Hepatocyte (in vitro differentiated cells): ENCODE measurements at regions not wholly inside any gene's neighbourhood (a gene's known extent, or its start where the extent isn't known, plus 50 kb on each side); places are given as distances from the start of the nearest gene placed in this dataset.

Experiments used
- EZH2 ChIP-seq: fragments of 200-600 bp; sonication (generic); IDR thresholded peaks from 2 replicates; pipeline ENCODE4 v1.6.1; 2016; ENCODE audit warnings: antibody characterized with exemption, mild to moderate bottlenecking, borderline replicate concordance
- EZH2phosphoT487 ChIP-seq: fragments of 200-600 bp; sonication (generic); IDR thresholded peaks from one replicate; pipeline ENCODE4 v1.6.1; 2018; ENCODE audit warnings: antibody characterized with exemption, mild to moderate bottlenecking, low read depth, moderate library complexity; ENCODE audit not compliant: unreplicated experiment, severe bottlenecking
- TF ChIP-seq, protein P1 (sequence below): fragments of 200-600 bp; sonication (generic); IDR thresholded peaks from 2 replicates; pipeline ENCODE4 v1.5.1; 2016; ENCODE audit warnings: antibody characterized with exemption, mild to moderate bottlenecking; ENCODE audit not compliant: poor library complexity

DNA sequence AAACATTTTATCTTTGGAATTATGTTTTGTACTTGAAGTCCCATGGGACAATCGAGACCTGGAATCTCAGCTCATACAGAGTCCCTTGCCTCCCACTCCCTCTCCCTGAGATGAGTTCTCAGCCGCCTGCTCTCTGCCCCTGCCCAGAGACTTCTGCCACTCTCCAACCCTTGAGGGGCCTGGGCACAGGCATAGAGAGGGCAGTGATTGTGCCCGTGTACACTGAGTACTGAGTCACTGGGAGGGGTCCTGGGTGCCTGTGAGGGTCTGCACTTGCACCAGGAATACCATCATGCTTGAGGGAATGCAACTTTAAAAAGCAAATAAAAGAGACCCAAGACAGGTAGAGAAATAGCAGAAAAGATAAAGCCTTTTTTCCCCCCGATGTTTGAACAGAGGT lies 453.8 kb upstream of the HS3ST5 start:
- TF ChIP-seq, protein P1, sequence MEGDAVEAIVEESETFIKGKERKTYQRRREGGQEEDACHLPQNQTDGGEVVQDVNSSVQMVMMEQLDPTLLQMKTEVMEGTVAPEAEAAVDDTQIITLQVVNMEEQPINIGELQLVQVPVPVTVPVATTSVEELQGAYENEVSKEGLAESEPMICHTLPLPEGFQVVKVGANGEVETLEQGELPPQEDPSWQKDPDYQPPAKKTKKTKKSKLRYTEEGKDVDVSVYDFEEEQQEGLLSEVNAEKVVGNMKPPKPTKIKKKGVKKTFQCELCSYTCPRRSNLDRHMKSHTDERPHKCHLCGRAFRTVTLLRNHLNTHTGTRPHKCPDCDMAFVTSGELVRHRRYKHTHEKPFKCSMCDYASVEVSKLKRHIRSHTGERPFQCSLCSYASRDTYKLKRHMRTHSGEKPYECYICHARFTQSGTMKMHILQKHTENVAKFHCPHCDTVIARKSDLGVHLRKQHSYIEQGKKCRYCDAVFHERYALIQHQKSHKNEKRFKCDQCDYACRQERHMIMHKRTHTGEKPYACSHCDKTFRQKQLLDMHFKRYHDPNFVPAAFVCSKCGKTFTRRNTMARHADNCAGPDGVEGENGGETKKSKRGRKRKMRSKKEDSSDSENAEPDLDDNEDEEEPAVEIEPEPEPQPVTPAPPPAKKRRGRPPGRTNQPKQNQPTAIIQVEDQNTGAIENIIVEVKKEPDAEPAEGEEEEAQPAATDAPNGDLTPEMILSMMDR: no peak
- TF ChIP-seq EZH2 (no peak), EZH2phosphoT487 (no peak)
